Thyroid gland (tissue), 4 donors: ENCODE measurements at regions not wholly inside any gene's neighbourhood (a gene's known extent, or its start where the extent isn't known, plus 50 kb on each side); places are given as distances from the start of the nearest gene placed in this dataset.

Experiments
- DNase-seq, 2 donors: peaks; one replicate each; pipeline ENCODE4 v3.0.0-alpha.2; 2019
- H3K27ac ChIP-seq, 3 donors: fragments of 200-600 bp; sonication (generic); 1 replicate in 2 of 3; 2 replicates in 1 of 3; pipeline ENCODE4 v1.5.1; 2016 to 2019; ENCODE audit warnings: mild to moderate bottlenecking in 1 of 3, moderate library complexity in 1 of 3
- H3K27me3 ChIP-seq: fragments of 200-600 bp; sonication (generic); one replicate; pipeline ENCODE4 v1.5.1; 2019
- H3K36me3 ChIP-seq, 2 donors: fragments of 200-600 bp; sonication (generic); one replicate each; pipeline ENCODE4 v1.5.1; 2016 to 2019
- H3K4me1 ChIP-seq, 2 donors: fragments of 200-600 bp; sonication (generic); one replicate each; pipeline ENCODE4 v1.5.1; 2017 to 2019
- H3K4me3 ChIP-seq, 3 donors: fragments of 200-600 bp; sonication (generic); replicated peaks in 1 of 3; 1 replicate in 2 of 3; 2 replicates in 1 of 3; pipeline ENCODE4 v1.5.1; 2016; ENCODE audit warnings: mild to moderate bottlenecking in 1 of 3
- H3K9me3 ChIP-seq: fragments of 200-600 bp; sonication (generic); one replicate; pipeline ENCODE4 v1.5.1; 2017
- POLR2A ChIP-seq, 2 donors: fragments of 450-650 bp; IDR thresholded peaks; one replicate each; pipeline ENCODE4 v1.6.1; 2017; ENCODE audit warnings: antibody characterized with exemption in 2 of 2, mild to moderate bottlenecking in 2 of 2, moderate library complexity in 1 of 2
- WGBS, 2 donors: methylation state at CpG; one replicate each; pipeline ENCODE4 v1.1.5; 2017; 5-methylcytosine and 5-hydroxymethylcytosine counted together
- intact Hi-C: fragments of 100-400 bp; cut with DNase I; formaldehyde crosslinking; loops from one replicate; pipeline ENCODE4 v1.15.1; 2023
- TF ChIP-seq, protein P1 (sequence below), 6 experiments: fragments of 200-600 bp in 3 of 6; fragments of 450-650 bp in 3 of 6; sonication (generic) in 3 of 6; IDR thresholded peaks; one replicate each; pipeline ENCODE4 v1.5.1; 2016 to 2019; ENCODE audit warnings: antibody characterized with exemption in 6 of 6, mild to moderate bottlenecking in 2 of 6, inconsistent platforms in 1 of 6, moderate library complexity in 1 of 6

DNA sequence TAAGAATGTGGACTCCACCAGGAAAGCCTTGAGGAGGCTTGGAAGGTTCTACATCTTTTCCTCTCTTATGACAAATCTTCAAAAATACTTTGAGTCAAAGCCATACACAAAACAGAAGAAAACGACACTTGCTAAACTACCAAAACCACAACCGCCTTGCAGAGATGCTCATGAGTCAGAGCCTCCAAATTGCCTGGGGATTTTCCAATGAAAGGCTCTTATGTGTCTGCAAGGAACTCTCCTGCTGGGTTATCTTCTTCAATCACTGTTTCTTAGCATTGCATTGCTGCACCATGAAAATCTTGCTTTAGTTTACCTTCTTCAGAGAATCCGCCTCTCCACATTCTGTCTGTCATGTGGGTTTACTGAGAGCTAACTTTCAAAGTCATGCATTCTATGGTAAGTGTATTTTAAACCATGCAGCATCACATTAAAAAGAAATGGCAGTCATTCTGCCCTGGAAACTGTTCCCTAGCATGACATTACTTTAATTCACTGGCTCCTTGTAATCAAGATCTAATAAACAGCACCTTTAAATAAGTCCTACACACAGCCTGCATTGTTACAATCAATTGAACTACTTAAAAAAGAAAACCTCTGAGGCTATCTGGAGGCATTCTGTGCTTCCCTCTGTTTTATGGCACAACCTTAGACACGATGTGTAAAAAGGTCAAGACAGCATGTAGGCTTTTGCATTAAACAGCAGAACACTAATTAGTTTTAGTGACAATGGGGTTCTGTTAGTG, 210.0 kb upstream of the FOXD3 start:
- 80 to 81% methylated on average over 4 of the region's 4 CpGs for WGBS, 2 donors
- intact Hi-C loops = no loop called here
- H3K27me3 ChIP-seq = no peaks in the 10 kb centered on the region
- H3K4me1 ChIP-seq = no peaks in the 10 kb centered on the region
- H3K36me3 ChIP-seq = no peaks in the 10 kb centered on the region
- DNase-seq = no peak
- no peaks in the 10 kb centered on the region for H3K9me3 ChIP-seq
- H3K4me3 ChIP-seq = no peak overlapping the region
- TF ChIP-seq POLR2A (IDR thresholded peaks at IDR 0.05) = no peak
- TF ChIP-seq, protein P1, sequence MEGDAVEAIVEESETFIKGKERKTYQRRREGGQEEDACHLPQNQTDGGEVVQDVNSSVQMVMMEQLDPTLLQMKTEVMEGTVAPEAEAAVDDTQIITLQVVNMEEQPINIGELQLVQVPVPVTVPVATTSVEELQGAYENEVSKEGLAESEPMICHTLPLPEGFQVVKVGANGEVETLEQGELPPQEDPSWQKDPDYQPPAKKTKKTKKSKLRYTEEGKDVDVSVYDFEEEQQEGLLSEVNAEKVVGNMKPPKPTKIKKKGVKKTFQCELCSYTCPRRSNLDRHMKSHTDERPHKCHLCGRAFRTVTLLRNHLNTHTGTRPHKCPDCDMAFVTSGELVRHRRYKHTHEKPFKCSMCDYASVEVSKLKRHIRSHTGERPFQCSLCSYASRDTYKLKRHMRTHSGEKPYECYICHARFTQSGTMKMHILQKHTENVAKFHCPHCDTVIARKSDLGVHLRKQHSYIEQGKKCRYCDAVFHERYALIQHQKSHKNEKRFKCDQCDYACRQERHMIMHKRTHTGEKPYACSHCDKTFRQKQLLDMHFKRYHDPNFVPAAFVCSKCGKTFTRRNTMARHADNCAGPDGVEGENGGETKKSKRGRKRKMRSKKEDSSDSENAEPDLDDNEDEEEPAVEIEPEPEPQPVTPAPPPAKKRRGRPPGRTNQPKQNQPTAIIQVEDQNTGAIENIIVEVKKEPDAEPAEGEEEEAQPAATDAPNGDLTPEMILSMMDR (IDR thresholded peaks at IDR 0.05) = no peak
- no peak overlapping the region for H3K27ac ChIP-seq

DNA sequence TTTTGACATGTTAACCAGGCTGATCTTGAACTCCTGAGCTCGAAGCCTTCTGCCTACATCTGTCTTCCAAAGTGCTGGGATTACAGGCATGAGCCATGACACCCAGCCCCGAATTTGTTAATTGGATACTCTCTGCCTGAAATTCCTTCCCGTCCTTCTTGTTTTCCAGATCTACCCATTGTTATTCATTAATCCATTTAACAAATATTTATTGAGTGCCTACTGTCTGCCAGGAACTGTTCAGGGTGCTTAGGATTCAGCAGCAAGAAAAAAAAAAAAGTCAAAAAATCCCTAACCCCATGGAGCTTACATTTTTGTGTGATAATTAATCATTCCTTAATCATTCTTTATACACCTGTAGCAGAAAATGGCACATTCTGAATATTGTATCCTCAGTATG, 206.8 kb upstream of the FOXD3 start:
- intact Hi-C loops = no loop called here
- TF ChIP-seq, protein P1 (IDR thresholded peaks at IDR 0.05) = no peak
- TF ChIP-seq POLR2A (IDR thresholded peaks at IDR 0.05) = no peak
- DNase-seq = no peak

DNA sequence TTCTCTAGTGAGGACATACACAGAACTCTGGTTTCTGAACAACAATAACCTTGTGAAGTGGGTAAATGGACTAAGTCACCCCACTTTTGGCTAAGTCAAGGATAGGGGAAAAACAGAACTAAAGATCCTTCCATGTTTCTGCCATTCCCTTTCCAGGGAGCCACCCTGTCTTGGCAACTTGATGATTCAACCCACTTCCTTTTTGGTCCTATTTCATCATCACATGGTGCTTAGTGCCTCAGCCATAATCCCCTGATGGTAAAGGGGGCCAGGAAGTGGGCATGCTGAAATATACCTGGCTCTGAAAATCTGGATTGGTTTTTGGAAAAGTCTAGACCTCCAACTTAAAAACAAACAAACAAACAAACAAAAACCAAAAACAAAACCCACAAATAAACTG, 206.4 kb upstream of the FOXD3 start:
- TF ChIP-seq, protein P1 (IDR thresholded peaks at IDR 0.05) = no peak
- TF ChIP-seq POLR2A (IDR thresholded peaks at IDR 0.05) = no peak
- Histone ChIP-seq H3K27me3 (no peaks in the 10 kb centered on the region), H3K4me3 (no peak overlapping the region), H3K36me3 (no peaks in the 10 kb centered on the region), H3K4me1 (no peaks in the 10 kb centered on the region), H3K9me3 (no peaks in the 10 kb centered on the region), H3K27ac (no peak overlapping the region)
- intact Hi-C loops = no loop called here
- DNase-seq = no peak

More for the DNA sequence above, 206.8 kb upstream of the FOXD3 start:
- WGBS, 2 donors = 71 to 73% methylated on average over 3 of the region's 3 CpGs
- Histone ChIP-seq H3K36me3 (no peaks in the 10 kb centered on the region), H3K4me3 (no peak overlapping the region), H3K27ac (no peak overlapping the region), H3K4me1 (no peaks in the 10 kb centered on the region), H3K9me3 (no peaks in the 10 kb centered on the region), H3K27me3 (no peaks in the 10 kb centered on the region)

DNA sequence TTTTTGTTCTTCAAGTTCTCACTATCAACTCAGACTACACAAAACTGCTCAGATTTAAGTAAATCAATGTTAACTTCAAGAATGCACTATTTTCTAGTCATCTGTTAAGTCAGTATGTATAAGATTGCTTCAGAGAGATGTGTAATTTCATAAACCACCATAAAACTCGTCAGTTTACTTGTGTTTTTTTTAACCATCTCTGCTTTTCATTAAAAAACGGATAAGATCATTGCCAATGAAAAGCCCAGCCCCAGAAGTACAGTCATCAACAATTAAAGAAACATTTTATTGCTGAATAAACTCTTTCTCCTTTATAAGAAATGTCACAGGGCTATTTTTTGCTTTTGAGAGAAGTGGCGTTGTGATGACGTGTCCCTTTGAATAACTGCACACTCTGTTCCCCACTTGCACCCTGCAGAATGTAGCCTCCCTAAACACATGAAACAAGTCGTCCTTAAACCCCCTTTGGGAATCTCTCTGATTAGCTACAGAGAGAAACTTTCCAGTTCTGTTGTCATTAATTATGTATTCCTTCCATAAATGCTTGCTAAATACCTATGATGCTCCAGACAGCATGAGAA, 202.7 kb upstream of the FOXD3 start:
- no peak for TF ChIP-seq POLR2A (IDR thresholded peaks at IDR 0.05)
- TF ChIP-seq, protein P1 (IDR thresholded peaks at IDR 0.05) = no peak
- Histone ChIP-seq H3K9me3 (no peaks in the 10 kb centered on the region), H3K27ac (no peak overlapping the region), H3K4me3 (no peak overlapping the region), H3K27me3 (no peaks in the 10 kb centered on the region), H3K36me3 (no peaks in the 10 kb centered on the region), H3K4me1 (peaks cover 0 to 2% of the 10 kb centered on the region in 2 donors)
- intact Hi-C loops = no loop called here
- 77 to 78% methylated on average over 5 of the region's 5 CpGs for WGBS, 2 donors
- DNase-seq = no peak

DNA sequence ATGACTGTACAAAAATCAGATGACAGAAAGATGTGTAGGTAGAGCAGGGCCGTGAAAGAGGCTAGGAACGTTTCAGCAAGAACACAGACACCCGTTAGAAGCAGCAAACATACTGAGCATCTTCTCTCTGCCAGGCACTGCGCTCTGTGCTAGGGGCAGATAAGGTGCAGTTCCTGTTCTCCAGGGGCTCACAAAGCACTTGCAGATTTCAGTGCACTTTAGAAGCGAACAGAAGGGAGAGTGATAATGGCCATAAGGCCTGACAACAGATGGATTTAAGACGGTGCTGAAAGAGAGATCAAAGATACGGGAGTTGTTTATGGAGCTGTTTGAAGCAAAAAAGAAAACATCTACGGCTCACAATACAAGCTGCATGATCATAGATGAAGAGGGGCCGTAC, 200.3 kb upstream of the FOXD3 start:
- Histone ChIP-seq H3K36me3 (no peaks in the 10 kb centered on the region), H3K27ac (no peak overlapping the region), H3K4me1 (peaks cover 10 to 23% of the 10 kb centered on the region in 2 donors), H3K4me3 (no peak overlapping the region), H3K27me3 (no peaks in the 10 kb centered on the region), H3K9me3 (no peaks in the 10 kb centered on the region)
- DNase-seq = no peak
- intact Hi-C loops = no loop called here
- TF ChIP-seq, protein P1 (IDR thresholded peaks at IDR 0.05) = no peak
- TF ChIP-seq POLR2A (IDR thresholded peaks at IDR 0.05) = no peak
- 59 to 77% methylated on average over 9 of the region's 9 CpGs for WGBS, 2 donors
